HL-60 (cell line): ENCODE measurements at regions not wholly inside any gene's neighbourhood (a gene's known extent, or its start where the extent isn't known, plus 50 kb on each side); places are given as distances from the start of the nearest gene placed in this dataset.

Source experiments
- DNase-seq, 2 experiments: peaks; one replicate each; pipeline ENCODE4 v3.0.0-alpha.2; 2010 to 2020; ENCODE audit warnings: low read depth in 1 of 2, low spot score in 1 of 2
- H3K27ac ChIP-seq: fragments of 250-450 bp; sonication (Bioruptor Pico); replicated peaks from 2 replicates; pipeline ENCODE4 v1.5.1; 2020; ENCODE audit warnings: mild to moderate bottlenecking, moderate library complexity
- H3K27me3 ChIP-seq: fragments of 250-450 bp; sonication (Bioruptor Pico); 2 replicates; pipeline ENCODE4 v1.5.1; 2021; ENCODE audit warnings: mild to moderate bottlenecking, moderate library complexity; ENCODE audit not compliant: insufficient read depth, poor library complexity, severe bottlenecking
- H3K4me3 ChIP-seq: replicated peaks from 2 replicates; pipeline ENCODE4 v1.5.1; 2011; ENCODE audit warnings: mild to moderate bottlenecking, control low read depth, low read length; ENCODE audit not compliant: insufficient read depth
- CTCF ChIP-seq: IDR thresholded peaks from one replicate; pipeline ENCODE4 v1.5.1; 2011; ENCODE audit warnings: low read length, control low read depth, inconsistent platforms; ENCODE audit not compliant: insufficient read depth
- GABPA ChIP-seq: IDR thresholded peaks from 2 replicates; pipeline ENCODE4 v1.6.1; 2012; ENCODE audit warnings: low read depth
- POLR2AphosphoS5 ChIP-seq: IDR thresholded peaks from 2 replicates; pipeline ENCODE4 v1.6.1; 2012; ENCODE audit warnings: low read depth
- REST ChIP-seq: IDR thresholded peaks from 2 replicates; pipeline ENCODE4 v1.6.1; 2012; ENCODE audit warnings: low read depth; ENCODE audit not compliant: insufficient replicate concordance
- SPI1 ChIP-seq: IDR thresholded peaks from 2 replicates; pipeline ENCODE4 v1.6.1; 2012; ENCODE audit warnings: low read depth, mild to moderate bottlenecking, borderline replicate concordance

DNA sequence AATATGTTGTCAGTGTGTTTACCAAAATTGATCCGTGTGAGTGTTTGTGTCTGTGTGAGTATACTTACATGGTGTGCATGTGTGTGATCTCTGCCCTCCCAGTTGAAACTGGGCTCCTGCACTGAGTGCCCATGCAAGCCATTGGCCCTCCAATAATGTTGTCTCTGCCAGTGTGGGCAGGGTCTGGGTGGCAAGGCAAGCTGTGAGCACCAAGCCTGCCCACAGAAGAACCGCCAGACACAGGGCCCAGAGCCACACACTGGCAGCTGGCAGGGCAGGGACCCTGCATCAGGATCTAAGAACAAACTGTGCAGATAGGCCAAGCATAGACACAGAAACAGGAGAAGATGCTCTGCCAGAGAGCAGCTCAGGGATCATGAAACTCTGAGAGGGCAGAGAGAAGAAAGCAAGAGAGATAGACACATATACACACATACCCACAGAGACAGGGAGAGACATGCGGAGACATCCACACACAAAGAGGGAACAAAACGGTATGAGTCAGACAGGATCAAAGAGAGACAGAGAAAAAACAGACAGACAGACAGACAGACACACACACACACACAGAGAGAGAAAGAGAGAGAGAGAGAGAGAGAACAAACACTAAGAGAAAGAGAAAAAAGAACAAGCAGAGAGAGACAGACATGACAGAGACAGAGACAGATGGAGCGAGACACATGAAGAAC is 555.0 kb downstream of the MID1IP1 start:
- Histone ChIP-seq H3K27ac (no peak overlapping the region), H3K4me3 (no peak overlapping the region), H3K27me3 (no peaks in the 10 kb centered on the region)
- no peak for DNase-seq
- TF ChIP-seq CTCF = no peak
- TF ChIP-seq GABPA = no peak
- TF ChIP-seq REST = no peak
- TF ChIP-seq SPI1 = no peak
- no peak for TF ChIP-seq POLR2AphosphoS5

DNA sequence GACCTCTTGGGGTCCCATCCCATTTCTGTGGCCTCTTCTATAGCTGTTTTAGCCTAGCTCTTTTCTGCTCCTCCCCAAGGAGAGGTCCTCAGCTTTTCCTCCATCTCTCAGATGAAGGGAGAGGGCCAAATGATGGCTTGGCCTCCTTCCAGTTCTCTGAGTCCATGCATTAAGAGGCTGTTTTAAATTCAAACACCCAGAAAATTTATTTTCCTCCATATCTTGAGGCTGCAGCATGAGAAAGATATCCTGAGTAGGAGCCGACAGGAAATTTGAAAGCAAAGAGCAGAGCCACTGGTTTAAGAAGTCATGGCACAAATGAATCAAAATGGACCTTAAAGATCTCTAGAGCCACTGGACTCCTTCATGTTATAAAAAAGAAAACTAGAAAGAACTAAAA is 558.8 kb downstream of the MID1IP1 start:
- Histone ChIP-seq H3K27me3 (no peaks in the 10 kb centered on the region), H3K4me3 (no peak overlapping the region), H3K27ac (no peak overlapping the region)
- no peak for TF ChIP-seq POLR2AphosphoS5
- no peak for TF ChIP-seq SPI1
- no peak for DNase-seq

GRCh38 chrX:39361736-39362135 is 560.5 kb downstream of the MID1IP1 start:
- Histone ChIP-seq H3K27ac (no peak overlapping the region), H3K4me3 (no peak overlapping the region), H3K27me3 (no peaks in the 10 kb centered on the region)
- TF ChIP-seq SPI1 (no peak), REST (no peak), CTCF (no peak), POLR2AphosphoS5 (no peak), GABPA (no peak)
- no peak for DNase-seq

GRCh38 chrX:39367416-39367815 is 566.2 kb downstream of the MID1IP1 start:
- Histone ChIP-seq H3K27me3 (no peaks in the 10 kb centered on the region), H3K27ac (no peak overlapping the region), H3K4me3 (no peak overlapping the region)
- no peak for DNase-seq
- TF ChIP-seq GABPA = no peak
- no peak for TF ChIP-seq REST
- TF ChIP-seq SPI1 = no peak
- TF ChIP-seq POLR2AphosphoS5 = no peak
- no peak for TF ChIP-seq CTCF
